ENCODE measurements at regions not wholly inside any gene's neighbourhood (a gene's known extent, or its start where the extent isn't known, plus 50 kb on each side); places are given as distances from the start of the nearest gene placed in this dataset.

DNA sequence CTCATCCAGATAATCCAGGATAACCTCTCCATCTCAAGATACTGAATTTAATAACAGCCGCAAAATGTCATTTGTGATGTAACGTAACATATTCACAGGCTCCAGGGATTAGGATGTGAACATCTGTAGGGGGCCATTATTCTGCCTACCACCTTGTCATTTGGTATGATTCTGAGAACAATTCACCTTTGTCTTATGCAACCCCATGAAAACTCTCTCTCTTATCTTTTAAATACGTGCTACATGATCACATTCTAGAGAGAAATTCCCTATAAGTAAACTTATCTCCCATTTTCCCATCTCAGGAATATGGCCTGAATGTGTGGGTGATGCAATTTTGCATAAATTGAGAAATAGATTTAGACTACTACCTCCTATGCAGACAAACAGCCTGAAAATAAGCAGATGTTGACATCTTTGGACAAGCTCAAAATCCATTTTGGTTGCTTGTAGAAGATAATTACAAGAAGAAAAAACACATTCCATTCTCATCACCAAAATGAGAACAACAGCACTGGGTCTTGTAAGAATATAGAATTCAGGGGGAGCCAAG, 255.4 kb upstream of the STXBP5 start:
- TF ChIP-seq POLR2A (IDR thresholded peaks at IDR 0.05) (no peak), EP300 (IDR thresholded peaks at IDR 0.05) (no peak)
- TF ChIP-seq, protein P1, sequence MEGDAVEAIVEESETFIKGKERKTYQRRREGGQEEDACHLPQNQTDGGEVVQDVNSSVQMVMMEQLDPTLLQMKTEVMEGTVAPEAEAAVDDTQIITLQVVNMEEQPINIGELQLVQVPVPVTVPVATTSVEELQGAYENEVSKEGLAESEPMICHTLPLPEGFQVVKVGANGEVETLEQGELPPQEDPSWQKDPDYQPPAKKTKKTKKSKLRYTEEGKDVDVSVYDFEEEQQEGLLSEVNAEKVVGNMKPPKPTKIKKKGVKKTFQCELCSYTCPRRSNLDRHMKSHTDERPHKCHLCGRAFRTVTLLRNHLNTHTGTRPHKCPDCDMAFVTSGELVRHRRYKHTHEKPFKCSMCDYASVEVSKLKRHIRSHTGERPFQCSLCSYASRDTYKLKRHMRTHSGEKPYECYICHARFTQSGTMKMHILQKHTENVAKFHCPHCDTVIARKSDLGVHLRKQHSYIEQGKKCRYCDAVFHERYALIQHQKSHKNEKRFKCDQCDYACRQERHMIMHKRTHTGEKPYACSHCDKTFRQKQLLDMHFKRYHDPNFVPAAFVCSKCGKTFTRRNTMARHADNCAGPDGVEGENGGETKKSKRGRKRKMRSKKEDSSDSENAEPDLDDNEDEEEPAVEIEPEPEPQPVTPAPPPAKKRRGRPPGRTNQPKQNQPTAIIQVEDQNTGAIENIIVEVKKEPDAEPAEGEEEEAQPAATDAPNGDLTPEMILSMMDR (IDR thresholded peaks at IDR 0.05): no peak
- DNase-seq: no peak
- H3K36me3 ChIP-seq: no peaks in the 10 kb centered on the region
- H3K27ac ChIP-seq: no peak overlapping the region
- intact Hi-C loops (cut with DNase I): no loop called here
- 93 to 96% (median 95%) methylated on average over 3 of the region's 3 CpGs for WGBS, 3 donors
- H3K27me3 ChIP-seq: no peaks in the 10 kb centered on the region
- H3K4me3 ChIP-seq: no peak overlapping the region
- no peaks in the 10 kb centered on the region for H3K4me1 ChIP-seq (ENCODE audit: insufficient read depth)
- H3K9me3 ChIP-seq: no peaks in the 10 kb centered on the region

DNA sequence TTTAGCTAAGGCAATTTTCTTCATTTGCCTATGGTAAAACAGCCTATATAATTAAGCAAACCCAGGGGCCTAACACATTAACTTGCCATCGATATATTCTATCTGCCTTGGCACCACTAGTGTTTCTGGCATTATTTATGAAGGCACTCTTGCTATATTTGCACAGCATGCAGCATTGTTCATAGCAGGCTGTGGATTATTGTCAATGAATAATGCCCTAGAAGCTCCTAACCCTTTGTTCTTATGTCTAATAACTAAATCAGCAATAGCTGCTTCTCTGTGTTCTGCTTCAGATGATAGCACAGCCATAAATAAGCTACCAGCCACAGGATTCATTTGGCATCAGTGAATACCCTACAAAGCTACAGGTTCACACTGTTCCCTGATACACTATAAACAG, 254.8 kb upstream of the STXBP5 start:
- Histone ChIP-seq H3K4me3 (no peak overlapping the region), H3K36me3 (no peaks in the 10 kb centered on the region), H3K4me1 (ENCODE audit: insufficient read depth) (no peaks in the 10 kb centered on the region), H3K9me3 (no peaks in the 10 kb centered on the region), H3K27me3 (no peaks in the 10 kb centered on the region), H3K27ac (no peak overlapping the region)
- TF ChIP-seq EP300 (IDR thresholded peaks at IDR 0.05): no peak
- TF ChIP-seq, protein P1 (IDR thresholded peaks at IDR 0.05): no peak
- TF ChIP-seq POLR2A (IDR thresholded peaks at IDR 0.05): no peak
- intact Hi-C loops (cut with DNase I): no loop called here
- DNase-seq: no peak
- WGBS, 3 donors: 87 to 95% (median 94%) methylated on average over 1 of the region's 1 CpG

DNA sequence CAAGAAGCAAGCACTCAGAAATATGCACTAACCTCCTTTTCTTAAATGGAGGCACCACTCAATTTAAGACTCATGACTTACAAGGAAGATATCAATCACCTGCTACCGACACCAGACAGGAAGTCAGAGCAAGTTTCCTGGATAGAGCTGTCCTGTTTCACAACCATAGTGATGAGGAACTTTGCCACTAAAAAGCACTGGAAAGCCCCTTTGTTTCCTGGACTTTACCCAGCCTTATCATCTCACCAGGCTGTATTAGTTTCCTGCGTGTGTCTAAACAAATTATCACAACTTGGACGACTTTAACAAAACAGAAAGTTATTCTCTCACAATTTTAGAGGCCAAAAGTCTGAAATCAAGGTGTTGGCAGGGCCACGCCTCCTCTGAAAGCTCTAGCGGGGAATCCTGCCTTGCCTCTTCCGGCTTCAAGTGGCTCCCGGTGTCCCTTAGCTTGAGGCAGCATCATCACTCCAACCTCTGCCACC, 253.8 kb upstream of the STXBP5 start:
- 73 to 76% (median 73%) methylated on average over 7 of the region's 7 CpGs for WGBS, 3 donors
- DNase-seq: no peak
- no peaks in the 10 kb centered on the region for H3K9me3 ChIP-seq
- intact Hi-C loops (cut with DNase I): no loop called here
- no peak overlapping the region for H3K4me3 ChIP-seq
- H3K4me1 ChIP-seq (ENCODE audit: insufficient read depth): no peaks in the 10 kb centered on the region
- H3K27me3 ChIP-seq: no peaks in the 10 kb centered on the region
- H3K36me3 ChIP-seq: no peaks in the 10 kb centered on the region
- TF ChIP-seq POLR2A (IDR thresholded peaks at IDR 0.05): no peak
- TF ChIP-seq, protein P1 (IDR thresholded peaks at IDR 0.05): no peak
- TF ChIP-seq EP300 (IDR thresholded peaks at IDR 0.05): no peak
- no peak overlapping the region for H3K27ac ChIP-seq

DNA sequence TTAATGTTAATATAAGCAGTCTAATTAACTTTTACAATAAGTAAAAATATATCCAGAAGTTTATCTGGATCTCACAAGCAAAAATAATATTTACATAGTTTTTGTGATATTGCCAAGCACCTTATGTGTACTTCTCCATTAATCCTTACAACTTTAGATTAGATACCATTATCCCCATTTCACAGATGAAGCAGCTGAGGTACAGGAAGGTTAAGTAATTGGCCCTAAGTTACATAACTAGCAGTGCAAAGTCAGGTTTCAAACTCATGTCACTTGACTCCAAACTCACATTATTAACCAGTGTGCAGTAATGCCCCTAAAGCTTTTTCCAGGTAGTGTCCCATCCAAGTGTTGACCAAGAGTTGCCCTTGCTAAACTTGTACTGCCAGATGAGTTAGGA, 248.6 kb upstream of the STXBP5 start:
- H3K36me3 ChIP-seq: no peaks in the 10 kb centered on the region
- no peak for TF ChIP-seq POLR2A (IDR thresholded peaks at IDR 0.05)
- TF ChIP-seq, protein P1 (IDR thresholded peaks at IDR 0.05): no peak
- no peak for TF ChIP-seq EP300 (IDR thresholded peaks at IDR 0.05)
- H3K9me3 ChIP-seq: no peaks in the 10 kb centered on the region
- no peaks in the 10 kb centered on the region for H3K27me3 ChIP-seq
- no peak for DNase-seq
- H3K4me1 ChIP-seq (ENCODE audit: insufficient read depth): peaks cover 3% of the 10 kb centered on the region
- no peak overlapping the region for H3K27ac ChIP-seq
- H3K4me3 ChIP-seq: no peak overlapping the region
- intact Hi-C loops (cut with DNase I): no loop called here

Measured in ovary (tissue), 7 donors.